Lower leg skin (tissue), 3 donors: ENCODE measurements at regions not wholly inside any gene's neighbourhood (a gene's known extent, or its start where the extent isn't known, plus 50 kb on each side); places are given as distances from the start of the nearest gene placed in this dataset.

Source experiments
- CTCF ChIP-seq, 3 donors: fragments of 450-650 bp; IDR thresholded peaks; one replicate each; pipeline ENCODE4 v1.5.1; 2016; ENCODE audit warnings: antibody characterized with exemption in 3 of 3, mild to moderate bottlenecking in 3 of 3, moderate library complexity in 2 of 3
- POLR2A ChIP-seq, 2 donors: fragments of 450-650 bp; IDR thresholded peaks; one replicate each; pipeline ENCODE4 v1.6.1; 2016 to 2017; ENCODE audit warnings: antibody characterized with exemption in 2 of 2, mild to moderate bottlenecking in 1 of 2, moderate library complexity in 1 of 2

- TF ChIP-seq CTCF (IDR thresholded peaks at IDR 0.05) (no peak), POLR2A (IDR thresholded peaks at IDR 0.05) (no peak)
These were observed 319.6 kb downstream of the PTH2R start for GRCh38 chr2:208726242-208726641.
